ENCODE measurements at regions not wholly inside any gene's neighbourhood (a gene's known extent, or its start where the extent isn't known, plus 50 kb on each side); places are given as distances from the start of the nearest gene placed in this dataset.
"Not testable (repeated sequence)": the region's sequence is repeated elsewhere in the genome, so short reads cannot be mapped to it uniquely, and the experiment has no call there.

- DNase-seq: no peak
Measured at GRCh38 chr15:31591908-31592307, 265.3 kb downstream of the KLF13 start.

GRCh38 chr15:31597466-31597865 lies 270.8 kb downstream of the KLF13 start:
- DNase-seq: no peak

- no peak for DNase-seq
Measured at GRCh38 chr15:31598620-31599019, 272.0 kb downstream of the KLF13 start.

- no peak for DNase-seq
Measured at GRCh38 chr15:31605467-31605931, 278.9 kb downstream of the KLF13 start.

- no peak for DNase-seq
Measured at GRCh38 chr15:31606194-31606669, 279.6 kb downstream of the KLF13 start.

- no peak for DNase-seq
Measured at GRCh38 chr15:31606931-31607497, 280.4 kb downstream of the KLF13 start.

GRCh38 chr15:31607656-31608055 lies 281.0 kb downstream of the KLF13 start:
- no peak for DNase-seq

- DNase-seq: no peak
Measured at GRCh38 chr15:31609258-31609681, 282.6 kb downstream of the KLF13 start.

- no peak for DNase-seq
Measured at GRCh38 chr15:31609906-31610305, 283.3 kb downstream of the KLF13 start.

- DNase-seq: no peak
Measured at GRCh38 chr15:31615643-31616415, 289.2 kb downstream of the KLF13 start.

- DNase-seq: not testable (repeated sequence)
Measured at GRCh38 chr15:31623297-31623696, 296.7 kb downstream of the KLF13 start.

- DNase-seq: not testable (repeated sequence)
Measured at GRCh38 chr15:31624115-31624514, 297.5 kb downstream of the KLF13 start.

- DNase-seq: not testable (repeated sequence)
Measured at GRCh38 chr15:31635715-31636114, 309.1 kb downstream of the KLF13 start.

GRCh38 chr15:31636911-31637310 lies 310.3 kb downstream of the KLF13 start:
- DNase-seq: not testable (repeated sequence)

GRCh38 chr15:31643955-31644354 lies 317.3 kb downstream of the KLF13 start:
- not testable (repeated sequence) for DNase-seq

- not testable (repeated sequence) for DNase-seq
Measured at GRCh38 chr15:31644761-31645160, 318.1 kb downstream of the KLF13 start.

GRCh38 chr15:31647337-31647826 lies 320.7 kb downstream of the KLF13 start:
- DNase-seq: not testable (repeated sequence)

GRCh38 chr15:31649634-31650033 lies 323.0 kb downstream of the KLF13 start:
- not testable (repeated sequence) for DNase-seq

GRCh38 chr15:31650055-31650701 lies 323.5 kb downstream of the KLF13 start:
- not testable (repeated sequence) for DNase-seq

GRCh38 chr15:31656915-31657314 lies 330.3 kb downstream of the KLF13 start:
- DNase-seq: not testable (repeated sequence)

- no peak for DNase-seq
Measured at GRCh38 chr15:31660816-31661215, 334.2 kb downstream of the KLF13 start.

GRCh38 chr15:31665732-31666131 lies 339.1 kb downstream of the KLF13 start:
- DNase-seq: not testable (repeated sequence)

Data from muscle of arm (tissue), 1 donor.